Neutrophil (primary cell): ENCODE measurements at regions not wholly inside any gene's neighbourhood (a gene's known extent, or its start where the extent isn't known, plus 50 kb on each side); places are given as distances from the start of the nearest gene placed in this dataset.

Experiments
- H3K27ac ChIP-seq: fragments of 200-600 bp; sonication (generic); 2 replicates; pipeline ENCODE4 v1.5.1; 2016; ENCODE audit warnings: mild to moderate bottlenecking, moderate library complexity
- H3K27me3 ChIP-seq: fragments of 200-600 bp; sonication (generic); 2 replicates; pipeline ENCODE4 v1.6.0; 2016; ENCODE audit warnings: mild to moderate bottlenecking
- H3K36me3 ChIP-seq: fragments of 200-600 bp; sonication (generic); 2 replicates; pipeline ENCODE4 v1.5.1; 2017
- H3K4me1 ChIP-seq, 2 experiments: fragments of 200-600 bp in 1 of 2; sonication (generic) in 1 of 2; 1 replicate in 1 of 2; 2 replicates in 1 of 2; pipeline versions ENCODE4 v1.5.1 to v1.6.1; 2013 to 2016; ENCODE audit warnings: low read depth in 1 of 2, low read length in 1 of 2, mild to moderate bottlenecking in 1 of 2, moderate library complexity in 1 of 2; ENCODE audit not compliant: control insufficient read depth in 1 of 2, insufficient read depth in 1 of 2
- H3K4me3 ChIP-seq, 2 experiments: fragments of 200-600 bp in 1 of 2; sonication (generic) in 1 of 2; 1 replicate in 1 of 2; 2 replicates in 1 of 2; pipeline ENCODE4 v1.5.1; 2013 to 2016; ENCODE audit warnings: low read depth in 1 of 2, low read length in 1 of 2, mild to moderate bottlenecking in 1 of 2, moderate library complexity in 1 of 2
- H3K9me3 ChIP-seq: fragments of 200-600 bp; sonication (generic); 2 replicates; pipeline ENCODE4 v1.5.1; 2016
- CTCF ChIP-seq: fragments of 200-600 bp; sonication (generic); IDR thresholded peaks from 2 replicates; pipeline ENCODE4 v1.5.1; 2016; ENCODE audit warnings: antibody characterized with exemption

GRCh38 chr2:171238946-171239345 is 78.3 kb upstream of the TLK1 start:
- peak overlapping the region; percentile 51 for H3K27ac ChIP-seq
- no peak for TF ChIP-seq CTCF
- H3K9me3 ChIP-seq, result no peaks in the 10 kb centered on the region
- no peaks in the 10 kb centered on the region for H3K36me3 ChIP-seq
- no peaks in the 10 kb centered on the region for H3K27me3 ChIP-seq
- H3K4me1 ChIP-seq, result peaks cover 9 to 17% of the 10 kb centered on the region in 2 experiments
- no peak overlapping the region for H3K4me3 ChIP-seq

GRCh38 chr2:171237751-171238505 is 77.2 kb upstream of the TLK1 start:
- TF ChIP-seq CTCF, result no peak
- Histone ChIP-seq H3K4me1 (peaks cover 9 to 16% of the 10 kb centered on the region in 2 experiments), H3K9me3 (no peaks in the 10 kb centered on the region), H3K4me3 (peak overlapping the region in 1 of 2 experiments; percentile 19), H3K27me3 (no peaks in the 10 kb centered on the region), H3K27ac (peak overlapping the region; percentile 51), H3K36me3 (no peaks in the 10 kb centered on the region)

GRCh38 chr2:171235262-171235881 is 74.7 kb upstream of the TLK1 start:
- no peaks in the 10 kb centered on the region for H3K9me3 ChIP-seq
- H3K4me1 ChIP-seq, result peaks cover 9 to 16% of the 10 kb centered on the region in 2 experiments
- H3K27me3 ChIP-seq, result no peaks in the 10 kb centered on the region
- no peak overlapping the region for H3K4me3 ChIP-seq
- H3K27ac ChIP-seq, result no peak overlapping the region
- H3K36me3 ChIP-seq, result no peaks in the 10 kb centered on the region
- TF ChIP-seq CTCF, result no peak

- Histone ChIP-seq H3K9me3 (no peaks in the 10 kb centered on the region), H3K4me3 (no peak overlapping the region), H3K36me3 (no peaks in the 10 kb centered on the region), H3K4me1 (no peaks in the 10 kb centered on the region), H3K27me3 (no peaks in the 10 kb centered on the region), H3K27ac (no peak overlapping the region)
- no peak for TF ChIP-seq CTCF
Measured at GRCh38 chr2:171230176-171230575, 69.5 kb upstream of the TLK1 start.

GRCh38 chr2:171228826-171229225 is 68.1 kb upstream of the TLK1 start:
- H3K27me3 ChIP-seq, result no peaks in the 10 kb centered on the region
- no peaks in the 10 kb centered on the region for H3K36me3 ChIP-seq
- H3K27ac ChIP-seq, result no peak overlapping the region
- H3K9me3 ChIP-seq, result no peaks in the 10 kb centered on the region
- no peak for TF ChIP-seq CTCF
- H3K4me1 ChIP-seq, result no peaks in the 10 kb centered on the region
- H3K4me3 ChIP-seq, result no peak overlapping the region
